NCI-H1417 treated with DMSO at 0.1 percent for 48 hours (cell line): ENCODE measurements at regions not wholly inside any gene's neighbourhood (a gene's known extent, or its start where the extent isn't known, plus 50 kb on each side); places are given as distances from the start of the nearest gene placed in this dataset.
"Not testable (repeated sequence)": the region's sequence is repeated elsewhere in the genome, so short reads cannot be mapped to it uniquely, and the experiment has no call there.

ENCODE experiments used
- DNase-seq: peaks from one replicate; lab custom pipeline; 2025; lab: John Stamatoyannopoulos, UW

DNA sequence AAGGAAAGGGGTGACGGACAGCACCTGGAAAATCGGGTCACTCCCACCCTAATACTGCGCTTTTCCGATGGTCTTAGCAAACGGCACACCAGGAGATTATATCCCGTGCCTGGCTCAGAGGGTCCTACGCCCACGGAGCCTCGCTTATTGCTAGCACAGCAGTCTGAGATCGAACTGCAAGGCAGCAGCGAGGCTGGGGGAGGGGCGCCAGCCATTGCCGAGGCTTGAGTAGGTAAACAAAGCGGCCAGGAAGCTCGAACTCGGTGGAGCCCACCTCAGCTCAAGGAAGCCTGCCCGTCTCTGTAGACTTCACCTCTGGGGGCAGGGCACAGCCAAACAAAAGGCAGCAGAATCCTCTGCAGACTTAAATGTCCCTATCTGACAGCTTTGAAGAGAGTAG is 91.5 kb upstream of the MBIP start:
- DNase-seq: not testable (repeated sequence)

- no peak for DNase-seq
Observed at GRCh38 chr14:36408388-36408787, 88.0 kb upstream of the MBIP start.

- DNase-seq: no peak
Observed at GRCh38 chr14:36405589-36406274, 85.3 kb upstream of the MBIP start.

GRCh38 chr14:36402867-36403266 is 82.4 kb upstream of the MBIP start:
- DNase-seq: no peak

- DNase-seq: no peak
Observed at GRCh38 chr14:36398463-36399291, 78.2 kb upstream of the MBIP start.

GRCh38 chr14:36397357-36397756 is 76.9 kb upstream of the MBIP start:
- DNase-seq: no peak

DNA sequence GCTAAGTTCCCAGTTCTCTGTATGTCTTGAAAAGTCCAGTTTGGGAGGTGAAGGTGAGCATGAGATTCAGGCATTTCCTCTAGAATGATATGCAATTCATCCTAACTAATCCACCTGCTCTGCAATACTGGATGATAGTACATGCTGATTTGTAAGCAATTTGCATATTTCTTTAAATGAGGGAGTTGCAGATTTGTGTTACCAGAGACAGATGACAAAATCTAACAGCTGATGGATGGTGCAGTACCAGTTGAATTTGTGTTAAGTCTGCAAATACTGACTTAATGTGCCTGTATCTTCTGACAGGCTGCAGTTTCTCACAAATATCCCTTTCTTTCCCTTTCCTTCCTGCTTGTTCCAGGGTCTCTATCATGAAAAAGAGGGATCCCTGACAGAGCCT is 76.4 kb upstream of the MBIP start:
- DNase-seq: no peak

DNA sequence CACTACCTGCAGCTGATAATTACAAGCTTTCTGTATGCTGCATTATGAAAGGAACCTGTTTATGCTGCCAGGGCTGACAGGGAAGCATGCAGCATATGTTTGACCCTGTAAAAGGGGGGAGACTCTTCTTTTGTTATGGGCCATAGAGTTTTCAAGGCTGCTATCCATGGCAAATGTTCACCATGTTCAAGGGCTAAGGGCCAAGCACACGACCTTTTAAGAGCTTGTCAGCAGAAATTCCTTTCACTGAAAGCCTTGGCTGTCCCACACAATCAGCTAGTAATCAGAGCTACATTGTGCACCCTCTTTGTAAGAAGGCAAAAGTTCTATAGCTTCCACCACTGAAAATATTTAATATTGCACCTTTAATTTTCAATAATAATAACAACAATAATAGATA is 74.2 kb upstream of the MBIP start:
- no peak for DNase-seq

DNA sequence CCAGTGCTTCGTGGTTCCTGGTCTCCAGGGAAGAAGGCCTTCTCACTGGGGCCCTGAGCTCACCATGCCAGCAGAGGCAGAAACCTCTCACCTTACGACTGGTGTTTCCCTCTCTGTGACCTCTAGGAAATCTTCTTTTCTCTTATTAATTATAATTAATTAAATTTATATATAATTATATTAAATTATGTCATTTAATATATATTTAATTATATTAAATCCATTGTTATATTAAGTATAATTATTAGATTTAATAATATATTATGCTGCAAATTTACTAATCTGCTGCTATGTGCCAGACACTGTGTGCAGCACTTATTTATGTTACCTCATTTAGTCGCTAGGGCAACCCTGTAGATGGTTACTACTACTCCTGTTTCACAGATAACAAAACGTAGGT is 70.3 kb upstream of the MBIP start:
- no peak for DNase-seq

- DNase-seq: no peak
Observed at GRCh38 chr14:36383767-36384431, 63.5 kb upstream of the MBIP start.

DNA sequence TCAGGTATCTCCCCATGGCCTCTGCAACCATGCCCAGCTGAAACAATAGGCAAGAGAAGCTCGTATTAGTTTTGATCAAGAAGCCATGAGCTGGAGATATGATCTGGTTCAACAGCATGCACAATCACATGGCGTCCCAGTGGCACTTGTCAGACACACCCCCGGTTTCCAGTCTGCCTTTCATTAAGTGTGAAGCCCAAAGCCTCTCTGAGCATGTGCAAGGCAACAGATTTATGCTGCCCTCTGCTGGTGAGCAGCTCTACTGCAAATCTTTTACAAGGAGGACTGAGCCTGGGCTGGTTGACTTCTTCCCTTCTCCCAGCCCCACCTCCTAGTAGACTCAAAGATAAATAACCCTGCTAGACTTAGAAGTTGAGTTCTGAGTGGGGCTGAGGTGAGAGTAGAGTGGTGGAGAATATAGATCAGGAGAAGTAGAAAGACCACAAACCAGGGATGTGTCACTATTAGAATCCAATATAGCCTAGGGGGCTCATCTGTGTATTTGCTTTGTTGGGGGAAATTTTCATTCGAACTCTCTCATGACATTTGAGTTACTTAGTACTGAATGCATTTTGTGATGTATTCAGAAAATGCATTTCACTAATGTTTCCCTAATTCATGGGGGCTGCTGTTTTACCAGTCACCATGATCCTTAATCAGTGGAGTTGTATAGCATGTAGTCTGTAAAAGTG is 53.7 kb upstream of the MBIP start:
- no peak for DNase-seq
